ENCODE measurements at regions not wholly inside any gene's neighbourhood (a gene's known extent, or its start where the extent isn't known, plus 50 kb on each side); places are given as distances from the start of the nearest gene placed in this dataset.

GRCh38 chr3:147713234-147714133 lies 304.3 kb downstream of the ZIC1 start:
- Histone ChIP-seq H3K27me3 (no peaks in the 10 kb centered on the region), H3K27ac (no peak overlapping the region), H3K9me3 (no peaks in the 10 kb centered on the region), H3K4me1 (no peaks in the 10 kb centered on the region), H3K36me3 (no peaks in the 10 kb centered on the region), H3K4me3 (no peak overlapping the region)
- DNase-seq (ENCODE audit: low spot score in 2 of 2), result no peak
- TF ChIP-seq POLR2AphosphoS5 (IDR thresholded peaks at IDR 0.05) (no peak), CTCF (IDR thresholded peaks at IDR 0.05) (no peak), POLR2A (IDR thresholded peaks at IDR 0.05) (no peak)
- intact Hi-C loops (cut with DNase I; ENCODE audit: low total_unique reads), result no loop called here

- Histone ChIP-seq H3K27ac (no peak overlapping the region), H3K4me3 (no peak overlapping the region), H3K9me3 (no peaks in the 10 kb centered on the region), H3K36me3 (no peaks in the 10 kb centered on the region), H3K27me3 (no peaks in the 10 kb centered on the region), H3K4me1 (no peaks in the 10 kb centered on the region)
- TF ChIP-seq POLR2A (IDR thresholded peaks at IDR 0.05) (no peak), CTCF (IDR thresholded peaks at IDR 0.05) (no peak), POLR2AphosphoS5 (IDR thresholded peaks at IDR 0.05) (no peak)
- intact Hi-C loops (cut with DNase I; ENCODE audit: low total_unique reads), result no loop called here
- no peak for DNase-seq (ENCODE audit: low spot score in 2 of 2)
Observed at GRCh38 chr3:147729641-147730040, 320.5 kb downstream of the ZIC1 start.

GRCh38 chr3:147730284-147730683 lies 321.1 kb downstream of the ZIC1 start:
- no peaks in the 10 kb centered on the region for H3K9me3 ChIP-seq
- H3K36me3 ChIP-seq, result no peaks in the 10 kb centered on the region
- no peaks in the 10 kb centered on the region for H3K4me1 ChIP-seq
- TF ChIP-seq CTCF (IDR thresholded peaks at IDR 0.05) (no peak), POLR2A (IDR thresholded peaks at IDR 0.05) (no peak), POLR2AphosphoS5 (IDR thresholded peaks at IDR 0.05) (no peak)
- H3K27ac ChIP-seq, result no peak overlapping the region
- intact Hi-C loops (cut with DNase I; ENCODE audit: low total_unique reads), result no loop called here
- no peak for DNase-seq (ENCODE audit: low spot score in 2 of 2)
- H3K27me3 ChIP-seq, result no peaks in the 10 kb centered on the region
- H3K4me3 ChIP-seq, result no peak overlapping the region

- H3K36me3 ChIP-seq, result no peaks in the 10 kb centered on the region
- no peaks in the 10 kb centered on the region for H3K9me3 ChIP-seq
- intact Hi-C loops (cut with DNase I; ENCODE audit: low total_unique reads), result no loop called here
- DNase-seq (ENCODE audit: low spot score in 2 of 2), result no peak
- no peak overlapping the region for H3K27ac ChIP-seq
- no peaks in the 10 kb centered on the region for H3K27me3 ChIP-seq
- no peak overlapping the region for H3K4me3 ChIP-seq
- TF ChIP-seq POLR2AphosphoS5 (IDR thresholded peaks at IDR 0.05), result no peak
- no peak for TF ChIP-seq POLR2A (IDR thresholded peaks at IDR 0.05)
- no peak for TF ChIP-seq CTCF (IDR thresholded peaks at IDR 0.05)
- no peaks in the 10 kb centered on the region for H3K4me1 ChIP-seq
Observed at GRCh38 chr3:147733217-147733616, 324.1 kb downstream of the ZIC1 start.

- Histone ChIP-seq H3K4me3 (no peak overlapping the region), H3K27me3 (no peaks in the 10 kb centered on the region), H3K27ac (no peak overlapping the region), H3K4me1 (no peaks in the 10 kb centered on the region), H3K36me3 (no peaks in the 10 kb centered on the region), H3K9me3 (no peaks in the 10 kb centered on the region)
- no peak for TF ChIP-seq POLR2AphosphoS5 (IDR thresholded peaks at IDR 0.05)
- TF ChIP-seq CTCF (IDR thresholded peaks at IDR 0.05), result no peak
- no peak for TF ChIP-seq POLR2A (IDR thresholded peaks at IDR 0.05)
- DNase-seq (ENCODE audit: low spot score in 2 of 2), result no peak
- intact Hi-C loops (cut with DNase I; ENCODE audit: low total_unique reads), result no loop called here
Observed at GRCh38 chr3:147735616-147736015, 326.5 kb downstream of the ZIC1 start.

All from breast epithelium (tissue), 4 donors.